GM10266 (cell line): ENCODE measurements at regions not wholly inside any gene's neighbourhood (a gene's known extent, or its start where the extent isn't known, plus 50 kb on each side); places are given as distances from the start of the nearest gene placed in this dataset.

ENCODE experiments used
- DNase-seq: peaks from one replicate; pipeline ENCODE4 v3.0.0; 2012; ENCODE audit errors: extremely low spot score
- CTCF ChIP-seq: IDR thresholded peaks from 2 replicates; pipeline ENCODE4 v1.5.1; 2012; ENCODE audit warnings: mild to moderate bottlenecking, low read depth; ENCODE audit not compliant: control insufficient read depth, insufficient read depth; ENCODE audit errors: missing control alignments

GRCh38 chr11:80458376-80458775 lies 1017.5 kb upstream of the TENM4 start:
- DNase-seq, result no peak
- TF ChIP-seq CTCF, result no peak

GRCh38 chr11:80457823-80458222 lies 1017.0 kb upstream of the TENM4 start:
- no peak for TF ChIP-seq CTCF
- no peak for DNase-seq

- no peak for TF ChIP-seq CTCF
- no peak for DNase-seq
Observed at GRCh38 chr11:80455818-80456217, 1015.0 kb upstream of the TENM4 start.

- no peak for DNase-seq
- TF ChIP-seq CTCF, result no peak
Observed at GRCh38 chr11:80451105-80451504, 1010.3 kb upstream of the TENM4 start.

GRCh38 chr11:80448709-80449108 lies 1007.9 kb upstream of the TENM4 start:
- no peak for DNase-seq
- no peak for TF ChIP-seq CTCF

- TF ChIP-seq CTCF, result no peak
- no peak for DNase-seq
Observed at GRCh38 chr11:80443177-80443576, 1002.3 kb upstream of the TENM4 start.

- TF ChIP-seq CTCF, result no peak
- no peak for DNase-seq
Observed at GRCh38 chr11:80441821-80442220, 1001.0 kb upstream of the TENM4 start.
